WTC11 (cell line): ENCODE measurements at regions not wholly inside any gene's neighbourhood (a gene's known extent, or its start where the extent isn't known, plus 50 kb on each side); places are given as distances from the start of the nearest gene placed in this dataset.

Experiments used
- ATAC-seq: fragments of 200-7000 bp; cut with Tn5 transposase; 2 replicates; pipeline ENCODE4 v1.10.0; 2021; ENCODE audit warnings: mild to moderate bottlenecking, moderate library complexity
- CTCF ChIA-PET: fragments of 300-600 bp; sonication (Branson Sonifier 250); formaldehyde crosslinking; loops from one replicate; lab custom pipeline; 2021; ENCODE audit warnings: antibody characterized with exemption; lab: Charles Lee
- POLR2A ChIA-PET: fragments of 350-600 bp; sonication (Branson Sonifier 250); formaldehyde crosslinking; loops from one replicate; lab custom pipeline; 2021; ENCODE audit warnings: antibody characterized with exemption; lab: Charles Lee
- DNase-seq: peaks from one replicate; pipeline ENCODE4 v3.0.0; 2021; ENCODE audit warnings: low spot score
- H3K27ac Mint-ChIP-seq: 2 replicates; pipeline ENCODE4 v1.8.0; 2021; ENCODE audit warnings: mixed read lengths
- H3K27me3 Mint-ChIP-seq: 2 replicates; pipeline ENCODE4 v1.8.0; 2021; ENCODE audit warnings: low read depth, mild to moderate bottlenecking, moderate library complexity, mixed read lengths
- H3K36me3 Mint-ChIP-seq: 2 replicates; pipeline ENCODE4 v1.8.0; 2021; ENCODE audit warnings: mixed read lengths
- H3K4me1 Mint-ChIP-seq: 2 replicates; pipeline ENCODE4 v1.8.0; 2022; ENCODE audit warnings: mixed read lengths
- H3K4me3 Mint-ChIP-seq: 2 replicates; pipeline ENCODE4 v1.8.0; 2021; ENCODE audit warnings: mild to moderate bottlenecking, moderate library complexity, mixed read lengths
- H3K9me3 Mint-ChIP-seq: 2 replicates; pipeline ENCODE4 v1.8.0; 2021; ENCODE audit warnings: mixed read lengths
- ARID4B ChIP-seq: sonication (generic); formaldehyde crosslinking; IDR thresholded peaks from 2 replicates; pipeline ENCODE4 v1.8.0; 2023; ENCODE audit warnings: missing genetic modification reagents, mild to moderate bottlenecking, borderline replicate concordance
- CBFB ChIP-seq: sonication (generic); formaldehyde crosslinking; IDR thresholded peaks from 2 replicates; pipeline ENCODE4 v1.8.1; 2022; ENCODE audit warnings: mild to moderate bottlenecking, low read depth, missing genetic modification reagents
- CREB1 ChIP-seq: sonication (generic); formaldehyde crosslinking; IDR thresholded peaks from 2 replicates; pipeline ENCODE4 v1.8.0; 2023; ENCODE audit warnings: mild to moderate bottlenecking, missing genetic modification reagents
- CREM ChIP-seq: sonication (generic); formaldehyde crosslinking; IDR thresholded peaks from 2 replicates; pipeline ENCODE4 v1.8.1; 2022; ENCODE audit warnings: mild to moderate bottlenecking, missing genetic modification reagents, moderate library complexity
- EMX1 ChIP-seq: fragments of 250-450 bp; sonication (Bioruptor Pico); IDR thresholded peaks from 2 replicates; pipeline ENCODE4 v1.8.0; 2021; ENCODE audit warnings: mild to moderate bottlenecking
- GRHL2 ChIP-seq: fragments of 250-450 bp; sonication (Bioruptor Pico); IDR thresholded peaks from 2 replicates; pipeline ENCODE4 v1.8.0; 2022; ENCODE audit warnings: mild to moderate bottlenecking, moderate library complexity; ENCODE audit not compliant: insufficient replicate concordance, severe bottlenecking
- NR3C1 ChIP-seq: sonication (generic); formaldehyde crosslinking; conservative IDR thresholded peaks from 2 replicates; pipeline ENCODE4 v1.8.1; 2023; ENCODE audit warnings: low read depth, mild to moderate bottlenecking, missing genetic modification reagents
- PRDM15 ChIP-seq: sonication (generic); formaldehyde crosslinking; IDR thresholded peaks from 2 replicates; pipeline ENCODE4 v1.8.0; 2022; ENCODE audit warnings: missing genetic modification reagents
- PREB ChIP-seq: sonication (generic); formaldehyde crosslinking; IDR thresholded peaks from 2 replicates; pipeline ENCODE4 v1.8.1; 2022; ENCODE audit warnings: mild to moderate bottlenecking, missing genetic modification reagents, moderate library complexity, borderline replicate concordance
- STAT6 ChIP-seq: sonication (generic); formaldehyde crosslinking; conservative IDR thresholded peaks from 2 replicates; pipeline ENCODE4 v1.8.1; 2023; ENCODE audit warnings: mild to moderate bottlenecking, low read depth, missing genetic modification reagents, moderate library complexity
- ZNF121 ChIP-seq: sonication (generic); formaldehyde crosslinking; IDR thresholded peaks from 2 replicates; pipeline ENCODE4 v1.8.0; 2023; ENCODE audit warnings: missing genetic modification reagents
- TF ChIP-seq, protein P1 (sequence below): fragments of 250-450 bp; sonication (Bioruptor Pico); IDR thresholded peaks from 2 replicates; pipeline ENCODE4 v1.9.0; 2021; ENCODE audit warnings: moderate library complexity, mild to moderate bottlenecking, inconsistent platforms, borderline replicate concordance
- TF ChIP-seq, protein P2 (sequence below): fragments of 250-450 bp; sonication (Bioruptor Pico); IDR thresholded peaks from 2 replicates; pipeline ENCODE4 v1.9.0; 2021; ENCODE audit warnings: mild to moderate bottlenecking

- TF ChIP-seq PRDM15, result no peak
These were observed 339.7 kb downstream of the RPRM start (continued) for GRCh38 chr2:153138651-153139375.

DNA sequence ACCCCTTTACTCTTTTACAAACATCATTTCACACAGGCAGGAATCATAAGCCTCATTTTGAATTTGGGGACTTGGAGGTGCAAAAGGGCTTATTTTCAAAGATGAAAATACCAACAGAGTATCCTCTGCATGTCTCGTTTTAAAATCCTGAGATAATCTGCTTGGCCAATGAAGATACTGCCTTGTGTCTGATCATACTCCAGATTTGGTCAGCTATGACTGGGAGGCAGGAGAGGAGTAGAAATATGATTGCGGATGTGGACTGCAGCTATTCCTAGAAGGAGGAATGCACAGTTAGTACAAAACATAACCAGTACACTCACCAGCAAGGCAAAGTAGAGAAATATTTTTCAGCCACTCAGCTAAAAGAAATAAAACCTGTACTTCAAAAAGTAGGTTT, 342.3 kb downstream of the RPRM start:
- ChIA-PET CTCF (no interaction called here), POLR2A (no interaction called here)
- ATAC-seq (no peak), DNase-seq (no peak)
- H3K27me3 Mint-ChIP-seq, result no peaks in the 10 kb centered on the region
- no peaks in the 10 kb centered on the region for H3K36me3 Mint-ChIP-seq
- no peak overlapping the region for H3K27ac Mint-ChIP-seq
- H3K4me3 Mint-ChIP-seq, result no peak overlapping the region
- H3K9me3 Mint-ChIP-seq, result peaks cover 20% of the 10 kb centered on the region
- peaks cover 25% of the 10 kb centered on the region for H3K4me1 Mint-ChIP-seq
- TF ChIP-seq CREM (CRISPR knock-in tag), result no peak
- no peak for TF ChIP-seq STAT6 (CRISPR knock-in tag)
- no peak for TF ChIP-seq PRDM15
- TF ChIP-seq, protein P1, sequence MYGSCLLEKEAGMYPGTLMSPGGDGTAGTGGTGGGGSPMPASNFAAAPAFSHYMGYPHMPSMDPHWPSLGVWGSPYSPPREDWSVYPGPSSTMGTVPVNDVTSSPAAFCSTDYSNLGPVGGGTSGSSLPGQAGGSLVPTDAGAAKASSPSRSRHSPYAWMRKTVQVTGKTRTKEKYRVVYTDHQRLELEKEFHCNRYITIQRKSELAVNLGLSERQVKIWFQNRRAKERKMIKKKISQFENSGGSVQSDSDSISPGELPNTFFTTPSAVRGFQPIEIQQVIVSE (CRISPR knock-in tag), result no peak
- no peak for TF ChIP-seq ZNF121 (CRISPR knock-in tag)
- TF ChIP-seq GRHL2, result no peak
- no peak for TF ChIP-seq PREB (CRISPR knock-in tag)
- TF ChIP-seq ARID4B (CRISPR knock-in tag), result no peak
- TF ChIP-seq, protein P2, sequence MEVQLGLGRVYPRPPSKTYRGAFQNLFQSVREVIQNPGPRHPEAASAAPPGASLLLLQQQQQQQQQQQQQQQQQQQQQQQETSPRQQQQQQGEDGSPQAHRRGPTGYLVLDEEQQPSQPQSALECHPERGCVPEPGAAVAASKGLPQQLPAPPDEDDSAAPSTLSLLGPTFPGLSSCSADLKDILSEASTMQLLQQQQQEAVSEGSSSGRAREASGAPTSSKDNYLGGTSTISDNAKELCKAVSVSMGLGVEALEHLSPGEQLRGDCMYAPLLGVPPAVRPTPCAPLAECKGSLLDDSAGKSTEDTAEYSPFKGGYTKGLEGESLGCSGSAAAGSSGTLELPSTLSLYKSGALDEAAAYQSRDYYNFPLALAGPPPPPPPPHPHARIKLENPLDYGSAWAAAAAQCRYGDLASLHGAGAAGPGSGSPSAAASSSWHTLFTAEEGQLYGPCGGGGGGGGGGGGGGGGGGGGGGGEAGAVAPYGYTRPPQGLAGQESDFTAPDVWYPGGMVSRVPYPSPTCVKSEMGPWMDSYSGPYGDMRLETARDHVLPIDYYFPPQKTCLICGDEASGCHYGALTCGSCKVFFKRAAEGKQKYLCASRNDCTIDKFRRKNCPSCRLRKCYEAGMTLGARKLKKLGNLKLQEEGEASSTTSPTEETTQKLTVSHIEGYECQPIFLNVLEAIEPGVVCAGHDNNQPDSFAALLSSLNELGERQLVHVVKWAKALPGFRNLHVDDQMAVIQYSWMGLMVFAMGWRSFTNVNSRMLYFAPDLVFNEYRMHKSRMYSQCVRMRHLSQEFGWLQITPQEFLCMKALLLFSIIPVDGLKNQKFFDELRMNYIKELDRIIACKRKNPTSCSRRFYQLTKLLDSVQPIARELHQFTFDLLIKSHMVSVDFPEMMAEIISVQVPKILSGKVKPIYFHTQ (CRISPR knock-in tag), result no peak
- TF ChIP-seq NR3C1 (CRISPR knock-in tag), result no peak
- no peak for TF ChIP-seq CBFB (CRISPR knock-in tag)
- no peak for TF ChIP-seq EMX1
- no peak for TF ChIP-seq CREB1 (CRISPR knock-in tag)
